Suprapubic skin (tissue), 4 donors: ENCODE measurements at regions not wholly inside any gene's neighbourhood (a gene's known extent, or its start where the extent isn't known, plus 50 kb on each side); places are given as distances from the start of the nearest gene placed in this dataset.

ENCODE experiments used
- CTCF ChIP-seq, 2 donors: fragments of 200-600 bp in 1 of 2; fragments of 450-650 bp in 1 of 2; sonication (generic) in 1 of 2; IDR thresholded peaks; one replicate each; pipeline ENCODE4 v1.5.1; 2016 to 2019; ENCODE audit warnings: antibody characterized with exemption in 2 of 2, mild to moderate bottlenecking in 1 of 2, moderate library complexity in 1 of 2
- EP300 ChIP-seq: sonication (generic); formaldehyde crosslinking; IDR thresholded peaks from one replicate; pipeline ENCODE4 v1.6.1; 2017; ENCODE audit warnings: antibody characterized with exemption
- POLR2A ChIP-seq, 2 donors: fragments of 450-650 bp; IDR thresholded peaks; one replicate each; pipeline ENCODE4 v1.6.1; 2017; ENCODE audit warnings: antibody characterized with exemption in 2 of 2, mild to moderate bottlenecking in 2 of 2, moderate library complexity in 2 of 2
- POLR2AphosphoS5 ChIP-seq, 3 donors: sonication (generic); formaldehyde crosslinking; IDR thresholded peaks; one replicate each; pipeline ENCODE4 v1.6.1; 2017; ENCODE audit warnings: antibody characterized with exemption in 3 of 3

- no peak for TF ChIP-seq CTCF (IDR thresholded peaks at IDR 0.05)
- TF ChIP-seq POLR2A (IDR thresholded peaks at IDR 0.05): no peak
- no peak for TF ChIP-seq POLR2AphosphoS5 (IDR thresholded peaks at IDR 0.05)
- no peak for TF ChIP-seq EP300
Measured at GRCh38 chr20:60962367-60963045, 289.6 kb upstream of the CDH4 start.
